GM19035 (cell line): ENCODE measurements at regions not wholly inside any gene's neighbourhood (a gene's known extent, or its start where the extent isn't known, plus 50 kb on each side); places are given as distances from the start of the nearest gene placed in this dataset.

Source experiments
- ATAC-seq: cut with Tn5 transposase; IDR thresholded peaks from one replicate; pipeline ENCODE4 v1.9.1; 2021; ENCODE audit not compliant: unreplicated experiment

GRCh38 chr3:124562769-124563168, 167.5 kb upstream of the UMPS start:
- ATAC-seq: no peak

GRCh38 chr3:124563376-124563775, 166.9 kb upstream of the UMPS start:
- ATAC-seq: no peak

GRCh38 chr3:124565013-124565412, 165.2 kb upstream of the UMPS start:
- ATAC-seq: no peak

GRCh38 chr3:124565551-124565950, 164.7 kb upstream of the UMPS start:
- no peak for ATAC-seq

GRCh38 chr3:124566701-124567100, 163.6 kb upstream of the UMPS start:
- no peak for ATAC-seq

GRCh38 chr3:124567179-124567578, 163.1 kb upstream of the UMPS start:
- ATAC-seq: no peak

- ATAC-seq: no peak
Observed at GRCh38 chr3:124569761-124570160, 160.5 kb upstream of the UMPS start.

- ATAC-seq: no peak
Observed at GRCh38 chr3:124570232-124570631, 160.0 kb upstream of the UMPS start.

GRCh38 chr3:124572851-124573405, 157.3 kb upstream of the UMPS start:
- ATAC-seq: no peak

- no peak for ATAC-seq
Observed at GRCh38 chr3:124574012-124574411, 156.2 kb upstream of the UMPS start.

GRCh38 chr3:124576565-124577493, 153.4 kb upstream of the UMPS start:
- peak; percentile 14 for ATAC-seq

- peak; percentile 70 for ATAC-seq
Observed at GRCh38 chr3:124577494-124578167, 152.6 kb upstream of the UMPS start.

- ATAC-seq: no peak
Observed at GRCh38 chr3:124579641-124580040, 150.6 kb upstream of the UMPS start.

GRCh38 chr3:124582196-124582595, 148.1 kb upstream of the UMPS start:
- no peak for ATAC-seq

GRCh38 chr3:124582621-124583395, 147.4 kb upstream of the UMPS start:
- ATAC-seq: no peak

GRCh38 chr3:124584245-124584551, 146.1 kb upstream of the UMPS start:
- ATAC-seq: no peak

- ATAC-seq: no peak
Observed at GRCh38 chr3:124584552-124585391, 145.5 kb upstream of the UMPS start.

- no peak for ATAC-seq
Observed at GRCh38 chr3:124586126-124587052, 143.9 kb upstream of the UMPS start.

- no peak for ATAC-seq
Observed at GRCh38 chr3:124587053-124587408, 143.2 kb upstream of the UMPS start.
